Neural progenitor cell (in vitro differentiated cells): ENCODE measurements at regions not wholly inside any gene's neighbourhood (a gene's known extent, or its start where the extent isn't known, plus 50 kb on each side); places are given as distances from the start of the nearest gene placed in this dataset.

Source experiments
- CTCF ChIP-seq: fragments of 200-600 bp; sonication (generic); IDR thresholded peaks from 2 replicates; pipeline ENCODE4 v1.5.1; 2017; ENCODE audit warnings: antibody characterized with exemption, mild to moderate bottlenecking
- EZH2phosphoT487 ChIP-seq: fragments of 200-600 bp; sonication (generic); IDR thresholded peaks from 2 replicates; pipeline ENCODE4 v1.6.1; 2017; ENCODE audit warnings: antibody characterized with exemption

GRCh38 chr4:159748834-159749444 lies 646.1 kb downstream of the RAPGEF2 start:
- TF ChIP-seq CTCF (no peak), EZH2phosphoT487 (no peak)
